ENCODE measurements at regions not wholly inside any gene's neighbourhood (a gene's known extent, or its start where the extent isn't known, plus 50 kb on each side); places are given as distances from the start of the nearest gene placed in this dataset.
"Not testable (repeated sequence)": the region's sequence is repeated elsewhere in the genome, so short reads cannot be mapped to it uniquely, and the experiment has no call there.

- Mint-ChIP-seq H3K4me1 (no peaks in the 10 kb centered on the region), H3K27me3 (ENCODE audit: low read depth) (peaks cover 6% of the 10 kb centered on the region), H3K9me3 (no peaks in the 10 kb centered on the region), H3K27ac (no peak overlapping the region), H3K4me3 (no peak overlapping the region), H3K36me3 (ENCODE audit: low read depth) (no peaks in the 10 kb centered on the region)
- TF ChIP-seq CTCF (IDR thresholded peaks at IDR 0.05; ENCODE audit: unreplicated experiment in 3 of 3) = no peak
Observed at GRCh38 chr2:107747964-107748583, 78.6 kb upstream of the RGPD4 start.

GRCh38 chr2:107751936-107752335 is 74.8 kb upstream of the RGPD4 start:
- Mint-ChIP-seq H3K27me3 (ENCODE audit: low read depth) (peaks cover 9% of the 10 kb centered on the region), H3K4me3 (no peak overlapping the region), H3K36me3 (ENCODE audit: low read depth) (no peaks in the 10 kb centered on the region), H3K4me1 (no peaks in the 10 kb centered on the region), H3K9me3 (no peaks in the 10 kb centered on the region), H3K27ac (no peak overlapping the region)
- no peak for TF ChIP-seq CTCF (IDR thresholded peaks at IDR 0.05; ENCODE audit: unreplicated experiment in 3 of 3)

GRCh38 chr2:107753806-107754205 is 72.9 kb upstream of the RGPD4 start:
- not testable (repeated sequence) for H3K27me3 Mint-ChIP-seq (ENCODE audit: low read depth); H3K36me3 Mint-ChIP-seq (ENCODE audit: low read depth); H3K9me3 Mint-ChIP-seq; H3K4me1 Mint-ChIP-seq; H3K27ac Mint-ChIP-seq; H3K4me3 Mint-ChIP-seq

DNA sequence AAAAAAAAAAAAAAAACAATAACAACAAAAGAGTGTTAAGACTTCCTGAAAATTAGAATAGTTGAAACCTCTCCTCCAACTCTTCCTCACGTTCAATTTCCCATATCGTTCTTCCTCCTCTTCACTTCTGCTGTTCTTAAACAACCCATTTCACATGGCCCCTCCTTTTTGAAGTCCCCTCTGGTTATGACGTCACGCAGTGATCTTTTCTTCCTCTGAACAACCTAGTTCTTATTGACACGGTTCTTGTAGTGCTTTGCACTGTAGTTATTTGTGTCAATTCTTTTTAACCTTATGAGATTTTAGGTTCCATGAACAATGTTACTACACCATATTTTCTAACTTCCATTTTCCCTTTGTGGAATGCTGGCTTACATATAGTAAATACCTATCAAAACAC is 69.5 kb upstream of the RGPD4 start:
- H3K4me3 Mint-ChIP-seq = no peak overlapping the region
- peaks cover 3% of the 10 kb centered on the region for H3K27me3 Mint-ChIP-seq (ENCODE audit: low read depth)
- H3K36me3 Mint-ChIP-seq (ENCODE audit: low read depth) = no peaks in the 10 kb centered on the region
- no peak for TF ChIP-seq CTCF (IDR thresholded peaks at IDR 0.05; ENCODE audit: unreplicated experiment in 3 of 3)
- peaks cover 2% of the 10 kb centered on the region for H3K9me3 Mint-ChIP-seq
- no peaks in the 10 kb centered on the region for H3K4me1 Mint-ChIP-seq
- no peak overlapping the region for H3K27ac Mint-ChIP-seq

DNA sequence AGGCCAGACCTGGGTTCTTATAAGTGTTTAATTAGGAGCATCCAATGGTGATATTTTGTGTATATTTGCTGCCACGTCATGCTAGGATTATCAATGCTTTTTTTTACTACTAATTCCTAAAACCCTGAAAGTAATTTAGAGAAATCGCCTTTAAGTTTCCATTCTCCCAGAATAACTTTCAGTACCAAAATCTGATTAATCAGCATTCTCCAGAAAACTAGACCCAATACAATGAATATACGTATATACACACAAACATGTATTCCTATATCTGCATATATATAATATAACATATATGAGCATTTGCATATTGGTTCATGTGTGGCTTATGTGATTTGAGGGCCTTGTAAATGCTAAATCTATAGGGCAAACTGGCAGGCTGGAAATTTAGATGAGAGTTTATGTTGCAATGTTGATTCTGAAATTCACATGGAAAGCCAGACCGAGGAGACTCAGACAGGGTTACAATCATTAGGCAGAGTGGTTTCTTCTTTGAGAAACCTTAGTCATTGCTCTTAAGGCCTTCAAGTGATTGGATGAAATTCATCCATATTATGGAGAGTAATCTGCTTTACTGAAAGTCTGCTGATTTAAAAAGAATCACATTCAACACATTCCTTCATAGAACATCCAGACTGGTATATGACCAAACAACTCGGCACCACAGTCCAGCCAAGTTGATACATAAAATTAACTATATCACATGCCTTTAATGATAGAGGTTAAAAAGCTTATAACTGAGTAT is 65.9 kb upstream of the RGPD4 start:
- no peak overlapping the region for H3K27ac Mint-ChIP-seq
- no peak overlapping the region for H3K4me3 Mint-ChIP-seq
- peaks cover 3% of the 10 kb centered on the region for H3K27me3 Mint-ChIP-seq (ENCODE audit: low read depth)
- H3K36me3 Mint-ChIP-seq (ENCODE audit: low read depth) = no peaks in the 10 kb centered on the region
- H3K9me3 Mint-ChIP-seq = peaks cover 5% of the 10 kb centered on the region
- no peak for TF ChIP-seq CTCF (IDR thresholded peaks at IDR 0.05; ENCODE audit: unreplicated experiment in 3 of 3)
- H3K4me1 Mint-ChIP-seq = no peaks in the 10 kb centered on the region

GRCh38 chr2:107772353-107772752 is 54.3 kb upstream of the RGPD4 start:
- H3K9me3 Mint-ChIP-seq = no peaks in the 10 kb centered on the region
- peaks cover 3% of the 10 kb centered on the region for H3K27me3 Mint-ChIP-seq (ENCODE audit: low read depth)
- no peaks in the 10 kb centered on the region for H3K36me3 Mint-ChIP-seq (ENCODE audit: low read depth)
- H3K4me1 Mint-ChIP-seq = peaks cover 8% of the 10 kb centered on the region
- no peak overlapping the region for H3K4me3 Mint-ChIP-seq
- H3K27ac Mint-ChIP-seq = no peak overlapping the region
- TF ChIP-seq CTCF (IDR thresholded peaks at IDR 0.05; ENCODE audit: unreplicated experiment in 3 of 3) = no peak

Measured in nephron (organoid).